Activated naive CD8-positive, alpha-beta T cell treated with anti-CD3 and anti-CD28 coated beads, Interleukin-2, amount 10 ng/mL, durations not matched to agents 7 days and 5 days (primary cell): ENCODE measurements at regions not wholly inside any gene's neighbourhood (a gene's known extent, or its start where the extent isn't known, plus 50 kb on each side); places are given as distances from the start of the nearest gene placed in this dataset.

ENCODE experiments used
- ATAC-seq: fragments of 150-1000 bp; cut with Tn5 transposase; one replicate; pipeline ENCODE4 v1.10.0; 2021; ENCODE audit warnings: low read depth, moderate library complexity
- POLR2A ChIA-PET: fragments of 350-600 bp; sonication (Branson Sonifier 250); formaldehyde crosslinking; loops from one replicate; lab custom pipeline; 2021; ENCODE audit warnings: antibody characterized with exemption; lab: Charles Lee
- DNase-seq: peaks from one replicate; pipeline ENCODE4 v3.0.0; 2021
- H3K27ac Mint-ChIP-seq: one replicate; pipeline ENCODE4 v1.8.0; 2022; ENCODE audit warnings: mild to moderate bottlenecking, mixed read lengths
- H3K27me3 Mint-ChIP-seq: one replicate; pipeline ENCODE4 v1.8.0; 2022; ENCODE audit warnings: mild to moderate bottlenecking, moderate library complexity, mixed read lengths
- H3K36me3 Mint-ChIP-seq: one replicate; pipeline ENCODE4 v1.8.0; 2021; ENCODE audit warnings: mild to moderate bottlenecking, mixed read lengths
- H3K4me1 Mint-ChIP-seq: one replicate; pipeline ENCODE4 v1.8.0; 2021; ENCODE audit warnings: mixed read lengths
- H3K4me3 Mint-ChIP-seq: one replicate; pipeline ENCODE4 v1.8.0; 2022; ENCODE audit warnings: mild to moderate bottlenecking, moderate library complexity, mixed read lengths
- H3K9me3 Mint-ChIP-seq: one replicate; pipeline ENCODE4 v1.8.0; 2021; ENCODE audit warnings: mixed read lengths

DNA sequence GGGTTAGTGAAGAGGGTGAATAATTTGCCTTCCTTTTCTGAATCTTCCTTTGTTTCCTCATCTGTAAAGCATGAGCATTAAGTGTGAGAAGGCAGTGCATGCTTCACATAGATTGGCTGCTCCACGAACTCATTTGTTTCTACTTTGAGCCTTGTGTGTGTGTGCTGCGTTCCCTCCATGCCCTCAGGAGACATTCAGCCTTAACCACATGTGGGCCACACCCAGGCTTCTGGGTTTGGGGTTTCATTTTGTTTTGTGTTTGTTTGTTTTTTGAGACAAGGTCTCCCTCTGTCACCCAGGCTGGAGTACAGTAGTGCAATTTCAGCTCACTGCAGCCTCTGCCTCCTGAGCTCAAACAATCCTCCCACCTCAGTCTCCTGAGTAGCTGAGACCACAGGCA lies 843.3 kb downstream of the GALR1 start:
- Mint-ChIP-seq H3K27ac (no peak overlapping the region), H3K4me3 (no peak overlapping the region), H3K27me3 (no peaks in the 10 kb centered on the region), H3K9me3 (no peaks in the 10 kb centered on the region), H3K36me3 (no peaks in the 10 kb centered on the region), H3K4me1 (no peaks in the 10 kb centered on the region)
- POLR2A ChIA-PET, result no interaction called here
- DNase-seq, result no peak
- ATAC-seq, result no peak

- POLR2A ChIA-PET, result no interaction called here
- no peaks in the 10 kb centered on the region for H3K36me3 Mint-ChIP-seq
Measured at GRCh38 chr18:78099979-78100588, 850.4 kb downstream of the GALR1 start.

GRCh38 chr18:78101091-78101490 lies 851.4 kb downstream of the GALR1 start:
- no peak overlapping the region for H3K27ac Mint-ChIP-seq
- POLR2A ChIA-PET, result no interaction called here
- ATAC-seq, result no peak
- H3K4me1 Mint-ChIP-seq, result no peaks in the 10 kb centered on the region
- DNase-seq, result no peak
- H3K36me3 Mint-ChIP-seq, result no peaks in the 10 kb centered on the region
- no peaks in the 10 kb centered on the region for H3K27me3 Mint-ChIP-seq
- H3K4me3 Mint-ChIP-seq, result no peak overlapping the region
- H3K9me3 Mint-ChIP-seq, result peaks cover 1% of the 10 kb centered on the region

More at GRCh38 chr18:78099979-78100588, 850.4 kb downstream of the GALR1 start:
- H3K27ac Mint-ChIP-seq, result no peak overlapping the region
- peaks cover 1% of the 10 kb centered on the region for H3K9me3 Mint-ChIP-seq
- no peaks in the 10 kb centered on the region for H3K4me1 Mint-ChIP-seq
- no peaks in the 10 kb centered on the region for H3K27me3 Mint-ChIP-seq
- no peak for ATAC-seq
- no peak overlapping the region for H3K4me3 Mint-ChIP-seq
- DNase-seq, result no peak

DNA sequence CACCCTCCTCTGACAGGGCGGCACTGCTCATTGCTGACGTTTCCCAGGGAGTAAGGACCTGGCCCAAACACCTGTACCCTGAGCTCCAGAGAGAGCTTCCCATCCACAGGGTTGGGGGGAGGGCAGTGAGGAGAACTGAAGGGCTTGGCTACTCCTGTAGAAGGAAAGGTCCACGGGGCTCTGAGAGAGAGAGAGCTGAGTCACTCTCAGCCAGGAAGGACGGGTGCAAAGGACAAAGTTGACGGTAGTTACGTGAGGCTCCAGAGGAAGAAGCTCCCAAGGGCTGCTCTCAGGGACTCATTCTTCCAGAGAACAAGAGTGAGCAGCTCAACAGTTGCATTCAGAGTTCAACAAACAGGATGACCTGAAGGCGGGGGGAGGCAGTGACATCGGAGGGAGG lies 852.5 kb downstream of the GALR1 start:
- ATAC-seq, result no peak
- Mint-ChIP-seq H3K9me3 (peaks cover 8% of the 10 kb centered on the region), H3K36me3 (no peaks in the 10 kb centered on the region), H3K27ac (no peak overlapping the region), H3K4me3 (no peak overlapping the region), H3K27me3 (no peaks in the 10 kb centered on the region), H3K4me1 (no peaks in the 10 kb centered on the region)
- no peak for DNase-seq
- POLR2A ChIA-PET, result no interaction called here

DNA sequence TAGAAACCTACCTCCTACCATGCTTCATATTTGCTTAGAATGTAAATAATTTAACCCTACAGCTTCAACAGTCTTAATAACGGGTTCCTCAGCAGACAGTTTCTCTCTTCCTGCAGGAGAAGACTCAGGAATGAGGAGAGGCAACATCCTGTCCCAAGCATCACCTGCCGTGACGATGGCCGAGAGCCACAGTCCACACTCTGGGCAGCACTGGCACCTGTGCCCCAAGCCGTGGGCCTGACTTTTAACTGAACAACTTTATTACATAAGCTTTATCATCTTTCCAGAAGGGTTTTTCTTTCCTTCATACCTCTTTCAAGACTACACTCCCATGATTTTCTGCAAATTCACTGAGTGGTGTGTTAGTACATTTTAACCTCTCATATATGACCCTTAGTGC lies 856.0 kb downstream of the GALR1 start:
- no peak overlapping the region for H3K4me3 Mint-ChIP-seq
- no peaks in the 10 kb centered on the region for H3K27me3 Mint-ChIP-seq
- peaks cover 9% of the 10 kb centered on the region for H3K9me3 Mint-ChIP-seq
- H3K4me1 Mint-ChIP-seq, result no peaks in the 10 kb centered on the region
- H3K36me3 Mint-ChIP-seq, result no peaks in the 10 kb centered on the region
- POLR2A ChIA-PET, result no interaction called here
- ATAC-seq, result no peak
- DNase-seq, result no peak
- H3K27ac Mint-ChIP-seq, result no peak overlapping the region

DNA sequence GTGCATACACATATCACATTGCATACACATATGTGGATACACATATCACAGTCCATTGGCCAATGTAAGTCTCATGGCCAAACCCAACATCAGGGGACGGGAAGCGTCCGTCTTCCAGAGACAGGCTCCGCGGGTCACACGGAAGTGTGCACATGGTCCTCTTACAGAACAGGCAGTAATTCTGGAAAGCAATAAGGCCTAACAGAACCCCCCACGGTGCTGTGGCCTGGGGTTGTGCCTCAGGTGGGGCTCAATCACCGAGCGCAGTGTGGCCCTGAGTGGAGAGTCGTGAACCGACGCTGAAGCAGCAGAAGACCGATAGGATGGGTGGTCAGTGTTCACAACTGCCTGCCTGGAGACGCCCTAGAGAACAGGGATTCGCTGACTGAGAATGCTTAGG lies 857.3 kb downstream of the GALR1 start:
- ATAC-seq (no peak), DNase-seq (no peak)
- no peaks in the 10 kb centered on the region for H3K4me1 Mint-ChIP-seq
- no peak overlapping the region for H3K4me3 Mint-ChIP-seq
- H3K27me3 Mint-ChIP-seq, result no peaks in the 10 kb centered on the region
- H3K36me3 Mint-ChIP-seq, result no peaks in the 10 kb centered on the region
- no peak overlapping the region for H3K27ac Mint-ChIP-seq
- H3K9me3 Mint-ChIP-seq, result peaks cover 9% of the 10 kb centered on the region
- POLR2A ChIA-PET, result no interaction called here

GRCh38 chr18:78107363-78107762 lies 857.7 kb downstream of the GALR1 start:
- POLR2A ChIA-PET, result no interaction called here
- no peak for ATAC-seq
- no peak overlapping the region for H3K4me3 Mint-ChIP-seq
- DNase-seq, result no peak
- peaks cover 9% of the 10 kb centered on the region for H3K9me3 Mint-ChIP-seq
- no peaks in the 10 kb centered on the region for H3K4me1 Mint-ChIP-seq
- H3K27ac Mint-ChIP-seq, result no peak overlapping the region
- H3K36me3 Mint-ChIP-seq, result no peaks in the 10 kb centered on the region
- H3K27me3 Mint-ChIP-seq, result no peaks in the 10 kb centered on the region

- POLR2A ChIA-PET, result no interaction called here
- DNase-seq (no peak), ATAC-seq (no peak)
- Mint-ChIP-seq H3K27ac (no peak overlapping the region), H3K9me3 (peaks cover 9% of the 10 kb centered on the region), H3K4me1 (no peaks in the 10 kb centered on the region), H3K36me3 (no peaks in the 10 kb centered on the region), H3K4me3 (no peak overlapping the region), H3K27me3 (no peaks in the 10 kb centered on the region)
Measured at GRCh38 chr18:78108554-78108953, 858.9 kb downstream of the GALR1 start.

GRCh38 chr18:78113136-78113939 lies 863.7 kb downstream of the GALR1 start:
- Mint-ChIP-seq H3K27me3 (no peaks in the 10 kb centered on the region), H3K36me3 (no peaks in the 10 kb centered on the region), H3K9me3 (no peaks in the 10 kb centered on the region), H3K4me1 (no peaks in the 10 kb centered on the region), H3K4me3 (no peak overlapping the region), H3K27ac (no peak overlapping the region)
- no peak for DNase-seq
- POLR2A ChIA-PET, result no interaction called here
- ATAC-seq, result no peak

- Mint-ChIP-seq H3K4me3 (no peak overlapping the region), H3K27ac (no peak overlapping the region), H3K36me3 (no peaks in the 10 kb centered on the region), H3K27me3 (no peaks in the 10 kb centered on the region), H3K9me3 (no peaks in the 10 kb centered on the region), H3K4me1 (no peaks in the 10 kb centered on the region)
- DNase-seq (no peak), ATAC-seq (no peak)
- POLR2A ChIA-PET, result no interaction called here
Measured at GRCh38 chr18:78113940-78114251, 864.2 kb downstream of the GALR1 start.

DNA sequence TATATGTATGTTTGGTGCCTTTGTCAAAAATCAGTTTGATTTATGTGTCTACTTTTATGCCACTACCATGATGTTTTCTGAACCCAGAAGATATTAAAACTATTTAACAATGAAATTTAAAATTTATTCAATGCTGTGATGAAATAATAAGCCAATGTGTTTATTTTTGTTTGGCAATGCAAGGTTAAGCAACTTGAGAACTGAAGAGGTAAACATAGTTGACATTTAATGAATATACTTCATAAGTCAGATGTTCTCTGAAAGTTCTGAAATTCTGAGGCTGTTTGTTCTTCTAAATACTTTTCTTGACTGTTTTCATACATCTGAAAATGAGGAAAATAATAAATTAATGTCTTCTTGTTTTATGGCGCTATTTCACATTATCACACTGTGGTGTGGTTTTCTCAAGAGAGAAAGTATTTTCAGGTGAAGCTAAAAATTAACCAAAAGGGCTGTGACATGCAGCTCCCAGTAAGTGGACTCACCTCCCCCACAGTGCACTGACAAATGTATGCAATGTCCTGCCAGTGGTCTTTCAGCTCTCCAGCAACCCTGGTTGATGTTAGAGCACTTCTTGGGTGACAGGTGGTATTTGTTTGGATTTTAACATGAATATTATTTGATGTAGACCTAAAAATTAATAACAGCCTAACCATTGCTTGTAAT lies 863.6 kb upstream of the SALL3 start:
- Mint-ChIP-seq H3K4me1 (no peaks in the 10 kb centered on the region), H3K36me3 (no peaks in the 10 kb centered on the region), H3K4me3 (no peak overlapping the region), H3K27ac (no peak overlapping the region), H3K27me3 (no peaks in the 10 kb centered on the region), H3K9me3 (peaks cover 3% of the 10 kb centered on the region)
- no peak for DNase-seq
- POLR2A ChIA-PET, result no interaction called here
- no peak for ATAC-seq

GRCh38 chr18:78123144-78123909 lies 856.3 kb upstream of the SALL3 start:
- H3K4me1 Mint-ChIP-seq, result no peaks in the 10 kb centered on the region
- H3K4me3 Mint-ChIP-seq, result no peak overlapping the region
- H3K36me3 Mint-ChIP-seq, result peaks cover 2% of the 10 kb centered on the region
- no peak for DNase-seq
- ATAC-seq, result no peak
- H3K27ac Mint-ChIP-seq, result no peak overlapping the region
- peaks cover 20% of the 10 kb centered on the region for H3K9me3 Mint-ChIP-seq
- POLR2A ChIA-PET, result no interaction called here
- no peaks in the 10 kb centered on the region for H3K27me3 Mint-ChIP-seq

- Mint-ChIP-seq H3K27me3 (no peaks in the 10 kb centered on the region), H3K4me1 (no peaks in the 10 kb centered on the region), H3K4me3 (no peak overlapping the region), H3K27ac (no peak overlapping the region), H3K9me3 (peaks cover 20% of the 10 kb centered on the region), H3K36me3 (peaks cover 2% of the 10 kb centered on the region)
- POLR2A ChIA-PET, result no interaction called here
- no peak for DNase-seq
- no peak for ATAC-seq
Measured at GRCh38 chr18:78123926-78124797, 855.5 kb upstream of the SALL3 start.
